GM12872 (cell line): ENCODE measurements at regions not wholly inside any gene's neighbourhood (a gene's known extent, or its start where the extent isn't known, plus 50 kb on each side); places are given as distances from the start of the nearest gene placed in this dataset.

Experiments used
- CTCF ChIP-seq: IDR thresholded peaks from 3 replicates; pipeline ENCODE4 v1.5.1; 2011; ENCODE audit warnings: low read depth, mild to moderate bottlenecking, low read length, moderate library complexity; ENCODE audit not compliant: insufficient read depth

- TF ChIP-seq CTCF, result no peak
These were observed 146.0 kb upstream of the PTPRK start for GRCh38 chr6:128666405-128666804.

GRCh38 chr6:128663238-128663637 is 142.8 kb upstream of the PTPRK start:
- no peak for TF ChIP-seq CTCF

GRCh38 chr6:128659878-128660622 is 139.7 kb upstream of the PTPRK start:
- TF ChIP-seq CTCF, result no peak

GRCh38 chr6:128659276-128659675 is 138.9 kb upstream of the PTPRK start:
- no peak for TF ChIP-seq CTCF

GRCh38 chr6:128657181-128657580 is 136.8 kb upstream of the PTPRK start:
- TF ChIP-seq CTCF, result no peak

- no peak for TF ChIP-seq CTCF
These were observed 135.6 kb upstream of the PTPRK start for GRCh38 chr6:128655978-128656498.

- no peak for TF ChIP-seq CTCF
These were observed 127.7 kb upstream of the PTPRK start for GRCh38 chr6:128648022-128648598.
